ENCODE measurements at regions not wholly inside any gene's neighbourhood (a gene's known extent, or its start where the extent isn't known, plus 50 kb on each side); places are given as distances from the start of the nearest gene placed in this dataset.
A peak's percentile ranks its signal among the peaks of the same experiment; 100 is the strongest.

DNA sequence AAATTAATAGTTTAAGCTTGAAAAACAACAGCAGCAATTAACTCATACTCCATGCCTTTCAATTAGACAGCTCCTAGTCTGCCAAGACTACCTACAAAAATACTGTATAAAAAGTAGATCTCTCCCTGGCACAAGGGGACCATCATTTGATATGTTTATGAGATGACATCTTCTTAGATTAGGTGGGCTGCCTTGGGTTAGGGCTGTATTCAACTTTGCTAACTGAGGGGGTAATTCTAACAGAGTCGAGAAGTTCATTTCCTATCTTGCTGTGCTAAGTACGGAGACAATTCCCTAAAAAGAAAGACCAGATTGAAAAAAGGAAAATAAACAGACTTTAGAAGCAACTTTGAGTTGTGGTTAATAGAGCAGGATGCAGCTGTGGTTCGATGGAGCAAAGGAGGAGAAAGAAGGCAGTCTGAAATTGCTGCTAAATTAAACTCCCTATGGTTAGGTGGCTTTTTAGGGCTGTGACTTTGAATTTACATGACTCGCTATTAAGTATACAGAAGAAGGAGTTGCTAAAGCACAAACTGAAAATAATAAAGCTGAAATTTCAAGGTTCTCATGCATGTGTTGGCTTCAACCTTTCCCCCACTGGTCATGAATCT is 75.4 kb downstream of the CDC7 start:
- no peak for DNase-seq

DNA sequence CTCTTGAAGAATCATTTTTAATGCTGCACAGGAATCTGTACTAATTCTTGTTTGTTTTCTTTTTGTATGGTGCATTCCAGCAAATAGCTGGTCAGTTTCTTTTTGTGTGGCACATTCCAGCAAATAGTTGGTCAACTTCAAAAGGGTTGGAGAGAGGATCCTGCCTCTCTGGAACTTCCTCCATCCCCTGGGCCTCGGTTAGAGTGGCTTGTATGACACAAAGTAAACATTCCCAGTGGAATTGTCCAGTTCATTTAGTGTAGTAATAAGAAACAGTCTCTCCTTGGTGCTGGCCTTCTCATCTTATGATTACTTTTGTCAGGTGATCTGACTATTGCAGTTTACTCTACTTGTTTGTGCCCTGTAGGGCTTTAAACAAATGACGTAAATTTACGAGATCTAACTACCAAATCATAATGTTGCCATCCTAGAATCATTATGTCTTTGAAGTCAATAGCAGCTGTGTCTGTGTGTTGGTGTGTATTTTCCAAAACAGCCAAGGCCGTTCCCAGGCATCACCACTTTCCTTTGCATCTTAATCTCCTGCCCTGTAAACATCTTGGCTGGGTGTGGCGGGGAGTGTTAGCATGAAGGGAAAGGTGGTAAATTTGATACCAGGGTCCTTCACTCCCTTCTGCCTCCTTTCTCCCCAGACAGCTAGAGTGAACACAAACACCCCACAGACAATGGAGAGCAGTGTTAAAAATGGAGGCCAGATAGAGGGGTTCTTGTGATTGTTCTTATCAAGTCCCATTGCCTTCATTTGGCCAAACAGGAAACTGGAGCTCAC is 77.9 kb downstream of the CDC7 start:
- DNase-seq = no peak

DNA sequence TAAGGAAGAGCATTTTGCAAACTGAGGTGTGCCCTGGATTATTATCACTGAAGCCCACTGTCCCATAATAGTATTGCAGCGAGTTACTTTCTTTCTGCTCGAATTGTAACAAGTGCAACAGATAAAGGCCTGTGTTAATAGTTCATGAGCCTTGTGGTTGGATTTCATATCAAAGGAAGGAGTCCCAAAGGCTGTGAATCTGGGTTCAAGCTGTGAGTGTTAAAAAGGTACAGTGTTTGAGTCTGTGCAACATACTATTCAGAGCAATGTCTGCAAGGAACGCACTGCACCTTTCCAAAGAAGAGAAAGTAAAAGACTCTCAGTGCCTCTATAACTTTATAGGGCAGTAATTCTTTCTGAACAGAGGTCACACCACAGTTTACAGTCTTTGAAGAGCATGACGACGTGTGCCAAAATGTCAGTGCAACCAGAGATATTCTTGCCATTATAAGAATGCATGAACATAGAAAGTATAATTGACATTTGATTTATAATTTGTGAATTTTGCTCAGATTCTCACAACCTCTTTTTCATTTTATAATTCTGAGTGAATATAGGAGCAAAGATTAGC is 79.1 kb downstream of the CDC7 start:
- no peak for DNase-seq

DNA sequence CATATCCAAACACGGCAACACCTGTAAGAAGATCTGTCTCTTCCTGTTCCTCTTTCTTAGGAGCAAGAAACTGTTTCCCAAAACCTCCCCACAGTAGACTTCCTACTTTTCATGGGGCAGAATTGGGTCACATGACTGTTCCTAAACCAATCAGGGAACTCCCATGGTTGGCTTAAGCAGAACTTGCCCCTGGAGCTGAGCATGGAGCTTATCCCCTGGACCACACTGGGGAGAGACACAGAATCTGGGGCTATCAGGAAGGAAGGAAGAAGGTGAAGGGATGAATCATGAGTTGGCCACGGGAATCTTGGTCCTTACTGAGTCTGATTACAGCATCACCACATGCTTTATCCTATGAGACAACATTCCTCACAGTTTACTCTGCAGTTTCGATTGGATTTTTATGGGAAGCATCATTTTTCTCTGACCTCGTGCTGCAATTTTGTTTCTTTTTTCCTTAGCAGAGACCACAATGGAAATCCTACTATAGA is 81.8 kb downstream of the CDC7 start:
- no peak for DNase-seq

DNA sequence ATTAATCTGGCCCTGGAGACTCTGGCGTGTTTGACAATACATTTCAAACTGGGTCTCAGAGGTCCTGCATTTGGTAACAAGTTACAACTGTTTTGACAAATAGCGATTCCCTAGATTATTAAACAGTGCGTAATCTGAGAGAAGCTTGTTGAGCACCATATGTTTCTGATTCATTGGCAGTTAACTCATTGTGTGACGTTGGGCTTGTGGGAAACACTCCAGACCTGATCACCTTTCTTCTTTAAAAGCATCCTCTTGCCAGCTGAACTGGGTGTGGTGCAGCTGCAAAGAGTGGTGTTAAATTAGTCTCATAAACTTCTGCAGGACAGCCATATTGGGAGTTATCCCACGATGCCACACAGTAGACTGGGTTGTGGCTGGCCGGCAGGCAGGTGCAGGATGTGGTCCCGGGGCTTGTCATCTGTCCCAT is 82.7 kb downstream of the CDC7 start:
- no peak for DNase-seq

DNA sequence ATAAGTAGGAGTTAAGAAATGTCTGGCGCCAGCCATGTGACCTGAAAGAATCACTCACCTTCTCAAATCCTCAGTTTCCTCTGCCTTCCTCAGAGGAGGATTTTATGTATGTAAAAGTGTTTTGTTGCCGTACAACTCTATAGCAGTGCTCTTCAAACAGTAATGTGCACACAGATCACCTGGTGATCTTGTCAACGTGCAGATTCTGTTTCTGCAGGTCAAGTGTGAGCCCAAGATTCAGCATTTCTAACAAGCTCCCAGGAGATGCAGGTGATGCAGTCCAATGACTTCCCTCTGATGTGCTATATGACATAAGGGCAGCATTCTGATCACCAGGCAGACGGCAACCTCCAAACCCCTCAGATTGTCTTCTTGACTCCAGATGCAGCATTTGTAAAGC is 83.7 kb downstream of the CDC7 start:
- no peak for DNase-seq

DNA sequence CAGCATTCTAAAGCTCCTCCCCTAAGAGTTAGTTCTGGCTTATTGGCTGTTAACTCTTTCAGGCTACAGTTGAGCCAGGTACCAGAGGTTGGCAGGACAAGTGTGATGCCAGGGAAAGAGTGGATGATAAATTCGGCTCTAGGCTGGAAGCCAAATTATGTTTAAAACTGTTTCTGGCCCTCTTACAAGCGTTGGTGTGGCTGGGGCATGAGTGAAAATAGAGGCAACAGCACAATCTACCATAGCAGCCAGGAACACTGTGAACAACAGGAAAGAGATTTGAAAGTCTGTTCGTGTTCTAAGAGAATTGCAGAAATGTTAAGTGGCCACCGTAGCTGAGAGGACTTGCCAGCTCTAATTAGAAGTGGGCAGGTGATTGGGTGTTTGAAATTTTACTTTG is 84.2 kb downstream of the CDC7 start:
- no peak for DNase-seq

DNA sequence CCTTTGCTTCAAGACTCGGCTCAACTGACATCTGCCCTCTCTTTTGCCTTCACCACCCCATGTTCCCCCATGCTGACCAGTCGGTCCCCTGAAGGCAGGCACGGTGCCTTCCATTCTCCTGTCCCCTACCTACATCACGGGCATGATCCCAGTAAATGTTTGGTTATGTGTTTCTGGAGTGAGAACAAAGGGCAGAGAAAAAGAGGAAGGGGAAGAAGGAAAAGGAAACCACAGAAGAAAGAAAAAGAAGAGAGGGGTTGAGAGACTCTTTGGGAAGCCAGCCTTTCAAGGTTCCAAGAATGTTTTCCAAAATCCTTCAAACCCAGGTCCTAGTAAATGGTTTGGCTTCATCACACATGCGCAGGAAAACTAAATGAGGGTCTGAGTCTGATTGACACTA is 84.9 kb downstream of the CDC7 start:
- no peak for DNase-seq

DNA sequence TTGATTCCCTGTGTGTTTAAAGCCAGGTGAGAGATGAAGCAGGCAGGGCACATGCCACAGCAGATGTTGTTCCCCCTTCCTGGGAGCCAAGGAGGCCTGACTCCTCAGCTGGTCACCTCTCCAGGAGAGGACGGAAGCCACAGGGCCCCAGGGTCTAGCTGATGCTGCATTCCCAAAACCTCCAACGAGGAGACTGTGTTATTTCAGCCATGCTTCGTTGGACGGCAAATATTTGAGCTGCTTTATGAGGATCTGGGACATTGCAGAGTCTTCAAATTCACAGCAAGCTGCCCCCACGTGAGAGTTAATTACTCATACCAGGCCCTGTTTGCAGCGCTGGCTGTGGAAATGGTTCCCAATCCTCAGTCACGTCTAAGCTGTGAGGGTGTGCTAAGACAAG is 85.3 kb downstream of the CDC7 start:
- DNase-seq = no peak

DNA sequence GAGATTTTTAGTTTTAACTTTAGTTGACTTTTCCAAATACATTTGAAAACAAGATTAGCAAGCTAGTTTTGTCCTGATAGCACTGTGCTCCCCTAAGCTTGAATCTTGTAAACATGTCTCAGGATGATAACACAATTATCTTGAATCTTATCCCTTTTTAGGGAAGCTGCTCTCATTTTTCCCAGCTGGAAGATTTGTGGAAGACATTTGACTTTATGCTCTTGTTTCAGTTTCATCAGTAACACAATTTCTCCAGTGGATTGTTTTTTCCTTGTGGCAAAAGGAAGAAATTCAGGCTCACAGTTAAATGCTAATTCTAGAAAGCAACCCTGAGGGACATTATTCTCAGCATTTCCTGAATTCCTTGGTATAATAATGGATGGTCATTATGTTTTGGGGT is 88.8 kb downstream of the CDC7 start:
- DNase-seq = no peak

DNA sequence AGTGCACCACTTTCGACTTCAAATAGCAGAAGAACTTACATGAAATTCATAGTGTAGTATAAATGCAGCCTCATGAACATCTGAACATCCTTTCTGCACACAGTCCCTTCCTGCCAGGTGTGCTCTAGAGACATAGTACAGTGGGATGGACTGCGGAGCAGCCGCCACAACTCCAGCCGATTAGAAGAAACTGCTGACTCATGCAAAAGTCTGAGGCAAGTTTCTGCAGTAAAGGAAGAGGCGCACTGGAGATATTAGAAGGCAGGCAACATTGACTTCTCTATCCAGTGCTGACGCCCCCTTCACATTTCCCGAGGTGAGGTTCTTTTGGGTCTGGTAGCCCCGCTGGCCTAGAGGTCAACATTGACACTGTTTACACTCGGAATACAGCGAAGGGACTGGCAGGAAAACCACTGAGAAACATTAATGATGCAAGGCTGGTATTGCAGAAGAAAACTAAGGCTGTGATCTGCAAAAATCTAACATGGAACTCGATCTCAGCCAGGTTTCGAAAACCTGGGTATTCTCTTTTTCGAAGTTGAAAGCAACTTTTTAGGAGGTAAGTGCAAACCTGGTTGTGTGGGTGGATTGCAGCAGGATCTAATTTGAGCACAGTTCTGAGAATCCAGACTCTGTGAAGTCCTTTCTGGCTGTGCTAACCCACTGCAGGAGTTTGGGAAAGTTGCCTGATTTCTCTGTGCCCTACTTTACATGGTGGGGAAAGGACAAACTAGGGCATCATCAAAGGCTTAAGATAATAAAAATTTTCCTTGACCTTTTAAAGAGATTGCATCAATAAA is 90.7 kb downstream of the CDC7 start:
- peak; percentile 45 for DNase-seq

DNA sequence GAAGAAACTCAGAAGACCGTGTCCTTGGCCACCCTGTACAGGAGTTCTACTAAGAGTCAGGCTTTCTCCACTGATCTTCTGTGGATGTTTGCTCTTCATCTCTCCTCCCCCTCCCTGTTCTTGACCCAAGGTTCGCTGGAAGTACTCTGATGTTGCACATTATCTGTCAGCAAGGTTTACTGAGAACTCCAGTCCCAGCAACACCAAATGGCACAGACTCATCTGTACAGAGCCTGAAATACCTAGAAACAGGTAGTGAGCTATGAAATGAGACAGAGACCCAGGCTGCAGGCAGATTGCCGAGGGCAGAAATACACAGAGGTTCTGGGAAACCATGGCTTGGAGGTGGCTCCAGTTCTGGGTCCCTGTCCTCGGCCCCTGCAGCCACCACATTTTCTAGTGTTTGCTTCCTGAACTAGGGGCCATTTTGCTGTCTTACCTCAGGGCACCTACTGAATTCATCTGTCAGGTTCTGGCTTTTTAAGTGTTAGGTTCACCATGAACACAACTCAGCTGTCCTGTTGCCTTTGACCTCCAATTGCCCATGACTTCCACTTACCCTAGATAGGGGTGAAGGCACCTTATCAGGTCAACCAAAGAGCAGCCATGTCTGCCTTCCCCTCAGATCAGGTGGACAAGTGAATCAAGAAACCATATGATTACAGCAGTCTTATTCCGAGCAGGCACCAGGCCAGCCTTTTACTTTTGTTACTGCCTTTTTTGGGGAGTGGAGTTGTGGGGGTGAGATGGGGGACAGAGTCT is 92.2 kb downstream of the CDC7 start:
- DNase-seq = no peak

DNA sequence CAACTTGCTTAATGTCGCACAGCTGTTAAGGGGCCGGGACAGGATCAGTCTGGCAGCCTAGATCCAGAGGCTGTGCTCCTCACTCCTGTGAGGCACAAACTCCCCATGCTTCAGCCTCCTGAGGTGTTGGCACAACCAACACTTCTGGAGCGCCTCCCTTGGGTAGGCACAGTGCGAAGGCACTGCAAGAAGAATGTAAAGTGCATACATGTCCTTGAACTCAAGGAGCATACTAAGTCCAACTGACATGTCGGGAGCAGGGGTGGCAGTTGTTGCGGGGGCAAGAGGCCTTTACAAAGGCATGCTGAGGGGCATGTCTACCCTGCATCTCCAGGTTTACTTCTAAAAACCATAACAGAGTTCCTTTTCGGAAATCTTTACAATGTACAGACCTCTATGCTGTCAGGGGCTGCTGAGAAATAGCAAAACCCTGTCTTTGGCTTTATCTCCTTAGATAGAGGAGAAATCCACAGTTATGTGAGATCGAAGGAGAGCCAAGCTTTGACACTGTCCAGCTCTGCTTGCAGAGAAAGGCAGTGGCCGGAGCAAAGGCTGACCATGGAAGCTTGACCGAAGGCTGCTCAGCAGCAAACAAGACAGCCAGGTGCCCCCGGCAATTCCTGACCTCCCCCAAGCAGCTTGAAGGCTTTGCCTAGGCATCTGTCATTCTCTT is 93.9 kb downstream of the CDC7 start:
- DNase-seq = no peak

DNA sequence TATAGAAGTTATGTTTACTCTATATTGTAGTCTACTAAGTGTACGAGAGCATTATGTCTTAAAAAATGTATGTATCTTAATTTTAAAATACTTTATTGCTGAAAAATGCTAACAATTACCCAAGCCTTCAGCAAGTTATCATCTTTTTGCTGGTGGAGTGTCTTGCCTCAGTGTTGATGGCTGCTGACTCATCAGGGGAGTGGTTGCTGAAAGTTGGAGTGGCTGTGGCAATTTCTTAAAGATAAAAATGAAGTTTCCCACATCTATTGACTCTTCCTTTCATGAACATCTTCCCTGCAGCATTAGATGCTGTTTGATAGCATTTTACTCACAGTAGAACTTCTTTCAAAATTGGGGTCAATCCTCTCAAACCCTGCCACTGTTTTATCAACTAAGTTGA is 95.8 kb downstream of the CDC7 start:
- DNase-seq = peak; percentile 46

DNA sequence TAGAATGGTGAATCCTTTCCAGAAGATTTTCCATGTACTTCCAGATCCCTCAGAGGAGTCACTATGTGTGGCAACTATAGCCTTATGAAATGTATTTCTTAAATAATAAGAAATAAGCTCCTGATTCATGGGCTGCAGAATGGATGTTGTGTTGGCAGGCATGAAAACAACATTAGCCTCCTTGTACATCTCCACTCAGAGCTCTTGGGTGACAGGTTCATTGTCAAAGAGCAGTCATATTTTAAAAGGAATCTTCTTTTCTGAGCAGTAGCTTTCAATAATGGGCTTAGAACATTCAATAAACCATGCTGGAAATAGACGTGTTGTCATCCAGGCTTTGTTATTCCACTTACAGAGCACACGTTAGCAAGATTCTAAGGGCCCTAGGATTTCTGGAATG is 96.6 kb downstream of the CDC7 start:
- DNase-seq = no peak

DNA sequence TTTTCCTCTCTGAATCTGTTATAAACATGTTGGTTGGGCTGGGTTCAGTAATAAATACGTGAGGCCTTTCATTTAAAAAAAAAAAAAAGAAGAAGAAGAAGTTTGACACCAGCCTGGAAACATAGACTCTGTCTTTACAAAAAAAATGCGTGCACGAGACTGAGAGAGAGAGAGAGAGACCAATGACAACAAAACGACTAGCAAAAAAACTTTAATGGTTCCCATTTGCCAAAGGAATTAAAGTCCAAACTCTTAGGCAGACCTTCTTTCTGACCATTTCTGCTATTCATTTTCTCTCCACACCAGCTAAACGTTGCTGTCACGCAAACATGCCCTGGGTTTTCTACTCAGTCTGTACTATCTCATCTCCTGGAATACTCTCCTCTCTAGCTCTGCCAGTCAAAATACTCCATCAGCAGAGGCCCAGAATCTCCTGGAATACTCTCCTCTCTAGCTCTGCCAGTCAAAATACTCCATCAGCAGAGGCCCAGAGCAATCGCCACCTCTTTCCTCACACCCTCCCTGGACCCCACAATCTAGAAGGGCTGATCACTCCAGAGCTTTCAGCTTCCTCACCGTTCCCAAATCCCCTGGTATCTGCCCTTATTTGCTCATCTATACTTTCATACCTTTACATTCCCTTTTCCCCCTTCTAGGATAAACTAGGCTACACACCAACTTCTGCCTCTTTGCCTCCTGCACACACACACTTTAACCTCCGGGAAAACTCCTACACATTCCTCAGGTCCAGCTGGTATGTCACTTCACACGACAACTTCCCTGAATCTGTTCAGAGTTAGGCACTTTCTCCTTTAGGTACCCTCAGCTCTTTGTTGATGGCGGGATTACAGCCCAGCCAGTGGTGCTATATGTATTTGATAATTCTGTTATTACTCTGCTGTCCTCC is 100.0 kb downstream of the CDC7 start:
- no peak for DNase-seq

DNA sequence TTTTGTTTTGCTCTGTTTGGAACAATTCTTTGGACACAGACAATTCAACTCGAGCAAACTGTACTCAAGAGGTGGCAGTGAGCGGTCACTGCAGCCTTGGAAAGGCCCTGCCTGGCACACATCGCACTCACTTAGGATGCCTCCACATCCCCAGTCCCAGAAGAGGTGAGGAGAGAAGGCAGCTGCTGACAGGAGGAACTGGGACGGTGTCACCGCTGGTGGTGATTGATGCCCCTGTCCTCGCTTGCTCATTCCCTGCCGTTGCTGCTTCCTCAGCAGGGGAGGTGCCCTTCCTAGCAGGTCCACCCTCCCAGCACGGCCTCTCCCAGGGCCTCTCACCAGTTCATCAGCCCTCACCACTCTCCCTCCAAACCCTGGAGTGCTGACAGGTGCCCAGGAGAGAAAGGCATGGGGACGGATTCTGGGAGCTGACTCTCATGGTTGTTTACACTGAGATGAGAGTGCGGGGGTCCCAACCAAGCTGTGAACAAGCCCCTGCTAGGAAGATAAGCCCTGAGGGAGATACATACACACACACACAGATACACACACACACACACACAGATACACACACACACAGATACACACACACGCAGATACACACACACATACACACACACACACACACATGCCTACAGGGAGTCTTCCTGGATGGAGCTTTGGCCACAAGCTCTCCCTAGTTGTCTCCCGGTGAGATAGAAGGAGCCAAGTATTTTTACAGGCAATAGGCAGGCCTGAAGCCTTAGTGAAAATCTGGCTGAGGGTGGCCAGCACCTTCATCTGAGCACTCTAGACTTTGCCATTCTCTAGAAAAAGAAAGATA is 101.1 kb downstream of the CDC7 start:
- DNase-seq = no peak

DNA sequence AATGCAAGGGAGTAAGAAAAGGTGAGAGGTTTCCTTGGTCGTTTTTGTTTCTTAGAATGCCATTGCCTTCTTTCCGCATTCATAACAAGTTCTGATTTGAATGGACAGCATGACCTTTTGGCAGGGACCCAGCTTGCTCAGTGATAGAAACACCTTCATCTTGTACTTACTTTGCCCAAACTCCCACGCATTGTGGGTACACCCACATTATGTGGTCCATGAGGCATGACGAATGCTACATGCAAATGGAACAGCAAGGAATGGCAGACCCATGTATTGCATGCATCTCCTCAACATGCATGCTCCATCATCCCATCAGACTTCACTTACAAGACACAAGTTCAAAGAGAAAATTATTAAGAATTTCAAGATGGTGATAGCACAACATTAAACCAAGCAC is 102.8 kb downstream of the CDC7 start:
- peak; percentile 41 for DNase-seq

DNA sequence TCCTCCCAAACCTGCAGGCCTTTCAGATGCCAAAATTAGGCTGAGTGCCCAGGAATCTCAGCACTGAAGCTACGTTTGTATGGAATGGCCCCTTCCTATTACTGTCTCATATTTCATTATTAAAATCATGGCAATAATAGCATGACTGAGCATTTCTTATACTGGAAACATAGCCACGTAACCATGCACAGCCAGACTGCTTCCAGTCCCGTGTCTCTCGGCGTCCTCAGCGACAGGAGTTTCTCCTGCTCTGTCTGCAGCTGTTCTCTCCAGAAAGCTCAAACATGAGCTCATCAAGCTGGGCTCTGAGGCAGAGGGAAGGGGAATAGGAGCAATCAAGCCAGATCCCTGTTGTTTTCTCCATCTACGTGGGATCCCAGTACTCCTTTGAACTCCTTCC is 104.0 kb downstream of the CDC7 start:
- DNase-seq = no peak

DNA sequence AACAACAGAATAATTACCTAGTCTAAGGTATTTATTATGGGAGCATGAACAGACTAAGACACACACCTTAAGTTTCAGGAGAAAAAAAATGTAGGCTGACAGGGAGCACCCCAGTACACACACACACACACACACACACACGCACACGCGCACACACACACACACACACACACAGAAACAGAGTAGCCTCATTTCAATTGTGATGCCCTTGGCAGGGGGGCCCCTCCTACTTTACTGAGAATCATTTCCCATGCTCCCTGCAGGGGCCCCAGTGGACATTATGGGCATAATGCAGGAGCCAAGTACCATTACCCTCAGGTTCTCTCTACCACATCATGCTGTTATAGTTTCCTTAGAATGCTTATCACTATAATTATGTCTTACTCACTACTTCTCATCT is 104.9 kb downstream of the CDC7 start:
- no peak for DNase-seq

Data from activated CD4-positive, alpha-beta T cell treated with anti-CD3 and anti-CD28 coated beads, Interleukin-2, amount 50 U/mL, for 16 hours (primary cell).